AG04449 (cell line): ENCODE measurements at regions not wholly inside any gene's neighbourhood (a gene's known extent, or its start where the extent isn't known, plus 50 kb on each side); places are given as distances from the start of the nearest gene placed in this dataset.

Source experiments
- CTCF ChIA-PET: fragments of 350-600 bp; formaldehyde crosslinking; extraction: SDS; loops from one replicate; lab custom pipeline; 2021; ENCODE audit warnings: antibody characterized with exemption; lab: Yijun Ruan, JAX
- POLR2A ChIA-PET: fragments of 400-600, 350-600 bp; formaldehyde crosslinking; extraction: SDS; loops from one replicate; lab custom pipeline; 2020; ENCODE audit warnings: antibody characterized with exemption, inconsistent platforms; lab: Yijun Ruan, JAX
- DNase-seq: peaks from one replicate; pipeline ENCODE4 v3.0.0-alpha.2; 2010; ENCODE audit warnings: low read depth, low spot score
- H3K4me3 ChIP-seq: 2 replicates; pipeline ENCODE4 v1.5.1; 2011; ENCODE audit warnings: low read depth, mild to moderate bottlenecking, control low read depth, low read length
- CTCF ChIP-seq: IDR thresholded peaks from one replicate; pipeline ENCODE4 v1.5.1; 2011; ENCODE audit warnings: mild to moderate bottlenecking, moderate library complexity, low read length, control low read depth, inconsistent platforms; ENCODE audit not compliant: insufficient read depth; ENCODE audit errors: missing control alignments

DNA sequence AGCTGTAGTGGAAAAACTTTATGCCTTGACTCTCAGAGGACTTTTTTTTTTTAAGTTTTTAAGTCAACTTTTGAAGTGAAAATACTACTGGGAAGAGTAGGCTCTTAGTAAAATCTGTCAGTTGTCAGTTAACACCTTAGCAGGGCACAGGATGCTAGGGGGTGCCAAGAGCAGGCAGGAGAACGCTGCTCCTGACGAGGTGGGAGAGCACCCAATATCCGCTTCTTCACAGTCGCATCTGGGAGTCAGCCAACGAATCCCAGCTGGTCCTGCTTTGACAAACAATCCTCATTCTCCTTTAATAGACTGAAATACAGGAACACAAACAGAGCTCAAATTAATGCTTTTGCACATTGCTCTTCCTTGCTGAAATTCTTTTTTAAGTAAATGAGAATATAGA, 709.5 kb upstream of the ACVR2A start:
- ChIA-PET CTCF (no interaction called here), POLR2A (interaction anchor here (0.5 kb wide), 1 partner anchor 1421 kb away, joined by 3 read pairs; no protein-coding TSS in a partner anchor)
- no peak for DNase-seq
- H3K4me3 ChIP-seq = no peak overlapping the region
- no peak for TF ChIP-seq CTCF

DNA sequence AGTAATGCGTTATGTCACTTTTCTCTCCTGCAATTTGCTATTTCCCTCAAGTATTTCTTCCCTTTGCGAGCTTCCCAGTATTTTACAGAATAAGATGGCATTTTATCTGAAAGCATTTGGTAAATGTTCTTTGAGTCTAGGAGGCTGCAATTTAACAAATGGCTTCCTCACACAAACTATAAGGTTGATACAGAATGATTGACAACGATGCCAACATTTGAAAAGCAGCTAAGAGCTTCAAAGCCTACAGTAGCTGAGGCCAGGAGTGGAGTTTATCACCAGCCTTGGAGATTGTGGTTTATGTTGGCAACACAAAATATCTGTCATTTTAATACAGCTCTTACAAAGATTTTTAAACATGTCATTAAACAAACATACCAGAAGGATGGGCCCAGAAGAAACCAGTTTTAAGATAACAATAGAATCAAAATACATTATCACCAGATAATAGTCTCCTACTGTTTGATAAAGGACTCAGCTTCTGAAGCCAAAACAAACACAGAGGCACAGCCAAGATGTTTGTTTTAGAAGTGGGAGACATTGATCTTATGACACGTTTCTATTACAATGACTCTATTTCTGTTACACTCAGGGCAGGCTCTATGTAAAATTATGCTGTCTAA, 711.4 kb upstream of the ACVR2A start:
- TF ChIP-seq CTCF = no peak
- DNase-seq = no peak
- ChIA-PET CTCF (no interaction called here), POLR2A (no interaction called here)
- no peak overlapping the region for H3K4me3 ChIP-seq

DNA sequence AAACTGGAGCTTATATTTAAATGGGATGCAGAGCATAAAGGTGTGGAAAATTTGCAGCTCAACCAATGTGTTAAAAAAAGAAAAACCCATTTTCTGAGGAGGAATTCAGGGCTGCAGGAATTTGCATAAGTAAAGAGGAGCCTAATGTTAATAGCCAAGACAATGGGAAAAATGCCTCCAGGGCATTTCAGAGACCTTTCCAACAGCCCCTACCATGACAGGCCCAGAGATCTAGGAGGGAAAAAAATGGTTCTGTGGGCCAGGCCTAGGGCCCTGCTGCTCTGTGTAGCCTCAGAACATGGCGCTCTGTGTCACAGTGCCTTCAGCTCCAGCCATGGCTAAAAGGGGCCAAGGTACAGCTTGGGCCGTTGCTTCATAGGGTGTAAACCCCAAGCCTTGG, 719.7 kb upstream of the ACVR2A start:
- H3K4me3 ChIP-seq = no peak overlapping the region
- CTCF ChIA-PET = no interaction called here
- POLR2A ChIA-PET = no interaction called here
- TF ChIP-seq CTCF = no peak
- DNase-seq = no peak

DNA sequence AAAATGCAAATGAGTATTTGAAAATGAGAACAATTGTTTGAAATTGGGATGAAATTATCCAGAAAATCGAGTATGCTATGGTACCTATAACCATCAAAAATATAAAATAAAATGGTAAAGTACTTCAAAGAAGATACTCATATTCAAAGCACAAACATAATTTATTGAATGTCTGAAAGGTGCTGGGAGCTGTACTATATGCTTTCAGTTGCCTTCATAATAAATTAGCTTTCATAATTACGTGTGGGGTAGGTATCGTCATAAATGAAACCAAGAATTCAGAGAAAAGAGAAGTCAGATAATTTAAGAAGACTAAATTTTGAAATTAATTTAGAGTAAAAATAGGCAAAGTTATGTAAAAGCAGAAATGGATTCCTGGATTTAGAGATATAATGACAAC, 721.9 kb upstream of the ACVR2A start:
- POLR2A ChIA-PET = no interaction called here
- H3K4me3 ChIP-seq = no peak overlapping the region
- no peak for TF ChIP-seq CTCF
- CTCF ChIA-PET = no interaction called here
- DNase-seq = no peak

GRCh38 chr2:147110962-147111361, 733.9 kb upstream of the ACVR2A start:
- TF ChIP-seq CTCF = no peak
- DNase-seq = no peak
- ChIA-PET CTCF (no interaction called here), POLR2A (no interaction called here)
- no peak overlapping the region for H3K4me3 ChIP-seq

DNA sequence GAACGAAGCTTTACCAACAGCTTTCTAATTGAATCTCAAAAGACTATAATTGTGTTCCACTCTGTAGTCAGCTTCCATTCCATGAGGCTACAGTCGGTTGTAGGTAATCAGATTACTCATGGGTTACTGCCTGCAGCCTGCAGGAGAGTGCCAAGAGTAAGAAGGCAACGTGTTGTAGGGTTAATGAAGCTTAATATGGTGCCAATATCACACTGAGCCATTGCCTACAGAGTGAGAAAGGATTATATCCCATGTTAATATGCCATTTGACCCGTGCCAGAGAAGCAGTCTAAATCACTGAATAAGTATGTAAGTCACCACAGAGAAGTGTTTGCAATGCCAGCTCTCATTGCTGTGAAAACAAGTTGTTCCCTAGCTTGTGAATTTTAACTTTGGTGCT, 734.5 kb upstream of the ACVR2A start:
- ChIA-PET CTCF (no interaction called here), POLR2A (no interaction called here)
- DNase-seq = no peak
- no peak for TF ChIP-seq CTCF
- H3K4me3 ChIP-seq = no peak overlapping the region
